IMR-90 (cell line): ENCODE measurements at regions not wholly inside any gene's neighbourhood (a gene's known extent, or its start where the extent isn't known, plus 50 kb on each side); places are given as distances from the start of the nearest gene placed in this dataset.

Experiments used
- ATAC-seq: fragments of 200-7000 bp; cut with Tn5 transposase; 2 replicates; pipeline ENCODE4 v1.9.1; 2020; ENCODE audit warnings: low read depth, mild to moderate bottlenecking, moderate library complexity
- BruUV-seq: library from RNA; stranded (reverse); fragments of 400-500 nt; replicated peaks from 2 replicates; lab custom pipeline; 2021; lab: Mats Ljungman, UMichigan
- CTCF ChIA-PET: fragments of 300-600 bp; formaldehyde crosslinking; extraction: SDS; loops from one replicate; lab custom pipeline; 2021; ENCODE audit warnings: antibody characterized with exemption; lab: Yijun Ruan, JAX
- POLR2A ChIA-PET: fragments of 300-600 bp; sonication (Branson Sonifier 250); formaldehyde crosslinking; loops from one replicate; lab custom pipeline; 2022; ENCODE audit warnings: antibody characterized with exemption; ENCODE audit not compliant: unreplicated experiment; lab: Charles Lee
- DNase-seq: peaks from one replicate; pipeline ENCODE4 v3.0.0; 2013
- H2AFZ ChIP-seq: replicated peaks from 2 replicates; pipeline ENCODE3; 2013; ENCODE audit warnings: low read length, mild to moderate bottlenecking; ENCODE audit not compliant: poor library complexity
- H2AK5ac ChIP-seq: 2 replicates; pipeline ENCODE4 v1.6.1; 2013; ENCODE audit warnings: low read depth, low read length, inconsistent platforms
- H2AK9ac ChIP-seq: replicated peaks from 2 replicates; pipeline ENCODE3; 2013; ENCODE audit warnings: mild to moderate bottlenecking, low read depth, low read length, moderate library complexity; ENCODE audit not compliant: poor library complexity
- H2BK120ac ChIP-seq: 2 replicates; pipeline ENCODE4 v1.6.1; 2013; ENCODE audit warnings: low read depth, low read length, inconsistent platforms
- H2BK15ac ChIP-seq: 3 replicates; pipeline ENCODE4 v1.6.1; 2013; ENCODE audit warnings: low read depth, low read length, inconsistent platforms
- H2BK20ac ChIP-seq: 2 replicates; pipeline ENCODE4 v1.6.1; 2013; ENCODE audit warnings: low read depth, mild to moderate bottlenecking, inconsistent platforms, low read length, moderate library complexity
- H2BK5ac ChIP-seq: 2 replicates; pipeline ENCODE4 v1.6.1; 2013; ENCODE audit warnings: mild to moderate bottlenecking, low read depth, low read length, inconsistent platforms; ENCODE audit not compliant: poor library complexity, severe bottlenecking
- H3K14ac ChIP-seq: replicated peaks from 2 replicates; pipeline ENCODE4 v1.6.1; 2013; ENCODE audit warnings: low read depth, low read length, inconsistent platforms
- H3K18ac ChIP-seq: 2 replicates; pipeline ENCODE4 v1.6.1; 2013; ENCODE audit warnings: low read depth, low read length, control low read depth
- H3K23ac ChIP-seq: 2 replicates; pipeline ENCODE4 v1.6.1; 2013; ENCODE audit warnings: low read depth, low read length, inconsistent platforms
- H3K27ac ChIP-seq: 2 replicates; pipeline ENCODE4 v1.5.1; 2013; ENCODE audit warnings: mild to moderate bottlenecking, control low read depth, low read length; ENCODE audit not compliant: insufficient read depth
- H3K27me3 ChIP-seq: 2 replicates; pipeline ENCODE4 v1.6.1; 2013; ENCODE audit warnings: low read length; ENCODE audit not compliant: control insufficient read depth, insufficient read depth
- H3K36me3 ChIP-seq: 2 replicates; pipeline ENCODE4 v1.6.1; 2013; ENCODE audit warnings: low read length, mixed read lengths; ENCODE audit not compliant: control insufficient read depth, insufficient read depth
- H3K4ac ChIP-seq: 2 replicates; pipeline ENCODE4 v1.6.1; 2013; ENCODE audit warnings: low read depth, low read length, inconsistent platforms
- H3K4me1 ChIP-seq: 2 replicates; pipeline ENCODE4 v1.6.1; 2013; ENCODE audit warnings: low read length, mixed read lengths; ENCODE audit not compliant: control insufficient read depth, insufficient read depth
- H3K4me2 ChIP-seq: 2 replicates; pipeline ENCODE4 v1.6.1; 2013; ENCODE audit warnings: low read depth, mild to moderate bottlenecking, control low read depth, low read length, moderate library complexity
- H3K4me3 ChIP-seq: 2 replicates; pipeline ENCODE4 v1.5.1; 2013; ENCODE audit warnings: low read depth, mild to moderate bottlenecking, control low read depth, low read length, moderate library complexity; ENCODE audit not compliant: insufficient read depth
- H3K56ac ChIP-seq: 2 replicates; pipeline ENCODE4 v1.6.1; 2013; ENCODE audit warnings: low read length, inconsistent platforms; ENCODE audit not compliant: insufficient read depth; ENCODE audit errors: extremely low read depth
- H3K79me1 ChIP-seq, 2 experiments: 2 replicates each; pipeline ENCODE4 v1.6.1; 2013; ENCODE audit warnings: low read length in 2 of 2, inconsistent platforms in 1 of 2, low read depth in 1 of 2
- H3K9ac ChIP-seq: 2 replicates; pipeline ENCODE4 v1.6.1; 2013; ENCODE audit warnings: low read depth, low read length, control low read depth
- H3K9me1 ChIP-seq: 2 replicates; pipeline ENCODE4 v1.6.1; 2013; ENCODE audit warnings: low read length, inconsistent platforms; ENCODE audit not compliant: insufficient read depth
- H3K9me3 ChIP-seq: 2 replicates; pipeline ENCODE4 v1.6.1; 2013; ENCODE audit warnings: low read length; ENCODE audit not compliant: control insufficient read depth, insufficient read depth
- H4K20me1 ChIP-seq: 2 replicates; pipeline ENCODE4 v1.6.1; 2013; ENCODE audit warnings: low read length, inconsistent platforms; ENCODE audit not compliant: insufficient read depth
- H4K5ac ChIP-seq: 2 replicates; pipeline ENCODE4 v1.6.1; 2013; ENCODE audit warnings: mild to moderate bottlenecking, low read depth, low read length, control low read depth
- H4K8ac ChIP-seq, 2 experiments: 2 replicates each; pipeline ENCODE4 v1.6.1; 2013; ENCODE audit warnings: low read depth in 2 of 2, low read length in 2 of 2, control low read depth in 1 of 2, inconsistent platforms in 1 of 2
- H4K91ac ChIP-seq: 2 replicates; pipeline ENCODE4 v1.6.1; 2013; ENCODE audit warnings: low read depth, low read length, inconsistent platforms; ENCODE audit not compliant: insufficient read depth
- CHD1 ChIP-seq: IDR thresholded peaks from 2 replicates; pipeline ENCODE4 v1.6.1; 2012; ENCODE audit warnings: low read depth, low read length, improper control_type of control experiment
- ELK1 ChIP-seq: fragments of 150-350 bp; IDR thresholded peaks from 2 replicates; pipeline ENCODE4 v1.6.1; 2016; ENCODE audit warnings: low read depth, mild to moderate bottlenecking, low read length, moderate library complexity, borderline replicate concordance
- POLR2A ChIP-seq: IDR thresholded peaks from 2 replicates; pipeline ENCODE4 v1.6.1; 2012; ENCODE audit warnings: mild to moderate bottlenecking, low read depth, low read length
- RCOR1 ChIP-seq: IDR thresholded peaks from 2 replicates; pipeline ENCODE4 v1.6.1; 2012; ENCODE audit warnings: mild to moderate bottlenecking, low read length, improper control_type of control experiment; ENCODE audit not compliant: insufficient replicate concordance
- RFX5 ChIP-seq: IDR thresholded peaks from 2 replicates; pipeline ENCODE4 v1.8.0; 2012; ENCODE audit warnings: low read depth, mild to moderate bottlenecking, low read length, moderate library complexity
- WGBS, 2 experiments: methylation state at CpG; one replicate each; pipeline versions ENCODE4 v1.1.5 to v1.1.7; 2013; ENCODE audit warnings: missing lambda C conversion rate in 2 of 2; ENCODE audit not compliant: insufficient read length in 1 of 2; ENCODE audit errors: extremely low coverage in 2 of 2; 5-methylcytosine and 5-hydroxymethylcytosine counted together
- dilution Hi-C: fragments of 300-500 bp; cut with HindIII; formaldehyde crosslinking; loops from one replicate; pipeline ENCODE4 v1.14.3; 2018; ENCODE audit warnings: low sequenced_read_pairs; ENCODE audit not compliant: unreplicated experiment
- in situ Hi-C: fragments of 300-500 bp; cut with MboI; formaldehyde crosslinking; loops from 3 replicates; pipeline ENCODE4 v1.14.3; 2019; ENCODE audit warnings: low sequenced_read_pairs, inconsistent platforms, mixed read lengths
- intact Hi-C: fragments of 100-400 bp; cut with micrococcal nuclease; formaldehyde crosslinking; loops from 2 replicates; pipeline ENCODE4 v1.10.0; 2022

DNA sequence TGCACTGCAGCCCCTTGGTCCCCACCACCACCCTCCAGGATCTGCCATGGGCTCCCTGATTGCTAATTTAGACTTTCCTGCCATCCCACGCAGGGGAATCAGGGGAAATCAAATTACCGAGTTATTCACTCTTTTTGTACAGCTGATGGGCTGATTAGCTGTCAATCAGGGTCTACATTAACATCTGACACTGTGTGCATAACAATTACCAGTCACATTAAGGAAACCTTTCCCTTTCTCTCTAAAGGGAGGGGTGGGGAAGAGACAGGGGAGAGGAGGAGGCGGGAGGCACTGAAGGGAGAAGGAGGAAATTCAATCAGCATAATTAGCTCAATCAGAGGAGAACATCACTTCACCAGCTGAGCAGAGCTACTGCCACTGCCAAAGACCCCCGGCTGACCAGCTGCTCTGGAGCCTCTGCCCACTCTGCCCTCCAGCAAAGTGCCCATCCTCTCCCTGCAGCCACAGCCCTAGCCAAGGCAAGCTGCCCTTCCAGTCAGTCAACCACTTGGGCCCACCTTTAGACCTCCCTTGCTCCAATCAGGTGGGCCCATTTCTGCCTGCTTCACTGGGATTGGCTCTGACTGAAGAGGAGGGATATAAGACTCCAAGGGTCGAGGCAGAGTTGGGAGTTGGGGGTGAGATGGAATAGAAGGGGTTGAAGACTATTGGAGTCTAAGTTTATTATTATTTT, 199.3 kb upstream of the ZC3H12A start:
- Histone ChIP-seq H3K4me2 (no peak overlapping the region), H4K91ac (no peak overlapping the region), H3K14ac (no peak overlapping the region), H2BK20ac (no peak overlapping the region), H3K36me3 (no peaks in the 10 kb centered on the region), H3K9ac (no peak overlapping the region), H2BK120ac (no peak overlapping the region), H4K5ac (no peak overlapping the region), H3K27ac (no peak overlapping the region), H2BK5ac (no peak overlapping the region), H3K4me1 (no peaks in the 10 kb centered on the region), H2AK9ac (no peak overlapping the region), H3K4me3 (no peak overlapping the region), H2AFZ (no peak overlapping the region), H4K20me1 (no peaks in the 10 kb centered on the region), H3K4ac (no peak overlapping the region), H3K56ac (no peak overlapping the region), H3K79me1 (no peaks in the 10 kb centered on the region), H3K9me3 (no peaks in the 10 kb centered on the region), H4K8ac (no peak overlapping the region), H2AK5ac (no peak overlapping the region), H3K27me3 (no peaks in the 10 kb centered on the region), H2BK15ac (no peak overlapping the region), H3K9me1 (no peaks in the 10 kb centered on the region), H3K18ac (no peak overlapping the region), H3K23ac (no peak overlapping the region)
- ChIA-PET POLR2A (no interaction called here), CTCF (no interaction called here)
- WGBS, 2 experiments: 30% methylated on average over 2 of the region's 5 CpGs; no CpG with 5 or more reads in 1 of the 2 experiments
- dilution Hi-C loops: no loop called here
- no TSS peak for BruUV-seq
- in situ Hi-C loops: no loop called here
- ATAC-seq: no peak
- TF ChIP-seq RFX5: no peak
- TF ChIP-seq ELK1: no peak
- no peak for TF ChIP-seq POLR2A
- TF ChIP-seq CHD1: no peak
- TF ChIP-seq RCOR1: no peak
- no peak for DNase-seq
- intact Hi-C loops: no loop called here
